Erythroblast (primary cell): ENCODE measurements at regions not wholly inside any gene's neighbourhood (a gene's known extent, or its start where the extent isn't known, plus 50 kb on each side); places are given as distances from the start of the nearest gene placed in this dataset.

ENCODE experiments used
- GATA1 ChIP-seq: IDR thresholded peaks from 2 replicates; pipeline ENCODE4 v1.6.1; 2011; ENCODE audit warnings: low read depth, mild to moderate bottlenecking, control low read depth, low read length, moderate library complexity
- POLR2A ChIP-seq: IDR thresholded peaks from 2 replicates; pipeline ENCODE4 v1.6.1; 2011; ENCODE audit warnings: mild to moderate bottlenecking, low read length

DNA sequence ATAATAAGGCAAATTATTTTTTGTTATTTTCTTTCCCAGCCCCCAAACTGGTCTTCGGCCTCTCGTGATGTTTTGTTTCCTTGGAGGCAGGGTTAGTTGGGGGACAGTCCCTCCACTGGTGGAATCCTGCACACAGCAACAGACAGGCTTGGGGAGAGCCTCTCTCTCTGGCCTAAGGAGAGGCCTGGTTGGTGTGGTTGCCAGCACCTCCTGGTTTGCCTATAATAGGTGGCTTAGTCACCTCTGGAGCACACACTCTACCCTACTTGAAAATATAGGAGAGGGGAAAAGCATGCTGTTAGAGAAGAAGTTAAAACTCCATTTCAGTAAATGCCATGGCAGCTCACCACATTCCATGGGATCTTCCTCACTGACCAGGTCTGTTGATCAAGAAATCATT lies 417.2 kb upstream of the MEIS1 start:
- TF ChIP-seq POLR2A (no peak), GATA1 (no peak)
